COLO668 (cell line): ENCODE measurements at regions not wholly inside any gene's neighbourhood (a gene's known extent, or its start where the extent isn't known, plus 50 kb on each side); places are given as distances from the start of the nearest gene placed in this dataset.
"Not testable (repeated sequence)": the region's sequence is repeated elsewhere in the genome, so short reads cannot be mapped to it uniquely, and the experiment has no call there.

ENCODE experiments used
- DNase-seq: peaks from one replicate; lab custom pipeline; 2025; ENCODE audit not compliant: unreplicated experiment; lab: John Stamatoyannopoulos, UW

DNA sequence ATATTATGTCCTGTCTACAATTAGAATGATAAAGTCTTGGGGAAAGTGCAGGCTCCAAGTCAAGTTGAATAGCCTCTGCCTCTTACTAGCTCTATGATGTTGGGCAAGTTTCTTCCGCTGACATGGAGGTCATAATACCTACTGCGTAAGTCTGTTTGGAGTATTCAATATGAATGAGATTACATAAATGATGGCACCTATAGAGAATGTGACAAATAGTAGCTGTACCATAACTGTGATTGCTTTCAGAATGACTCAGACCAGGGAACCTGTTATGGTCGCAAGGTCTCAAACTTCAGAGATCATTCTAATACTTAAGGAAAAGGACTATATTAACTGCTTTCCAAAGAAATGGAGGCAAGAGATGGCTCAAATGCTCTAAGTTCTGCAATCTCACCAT is 94.0 kb upstream of the ABCA1 start:
- no peak for DNase-seq

DNA sequence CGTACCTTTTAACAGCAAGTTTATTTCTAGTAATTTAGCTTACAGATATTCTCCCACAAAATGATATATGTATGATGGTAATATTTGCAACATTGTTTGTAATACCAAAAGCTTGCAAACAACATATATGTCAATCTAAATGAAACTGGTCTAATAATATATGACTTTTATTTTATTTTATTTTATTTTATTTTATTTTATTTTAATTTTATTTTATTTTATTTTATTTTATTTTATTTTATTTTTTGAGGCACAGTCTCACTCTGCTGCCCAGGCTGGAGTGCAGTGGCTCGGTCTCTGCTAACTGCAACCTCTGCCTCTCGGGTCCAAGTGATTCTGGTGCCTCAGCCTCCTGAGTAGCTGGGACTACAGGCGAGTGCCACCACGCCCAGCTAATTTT is 94.6 kb upstream of the ABCA1 start:
- DNase-seq, result not testable (repeated sequence)

DNA sequence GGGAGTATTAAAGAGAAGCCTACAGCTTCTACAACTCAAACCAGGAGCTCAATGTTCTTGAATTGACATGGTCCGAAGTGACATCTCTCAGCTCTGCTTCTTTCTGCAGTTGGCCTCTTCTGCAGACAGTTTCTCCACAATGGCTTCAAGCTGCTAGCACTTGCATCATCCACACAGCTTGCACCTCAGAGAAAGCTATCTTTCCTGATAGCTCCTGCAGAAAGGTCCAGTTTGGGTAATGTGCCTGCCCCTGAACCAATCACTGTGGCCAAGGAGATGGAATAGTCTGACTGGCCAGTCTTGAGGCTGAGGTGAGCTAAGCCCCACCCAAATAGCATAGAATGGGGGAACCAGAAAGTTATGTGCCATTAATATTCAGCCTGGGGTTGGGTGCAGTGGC is 95.8 kb upstream of the ABCA1 start:
- DNase-seq, result no peak

DNA sequence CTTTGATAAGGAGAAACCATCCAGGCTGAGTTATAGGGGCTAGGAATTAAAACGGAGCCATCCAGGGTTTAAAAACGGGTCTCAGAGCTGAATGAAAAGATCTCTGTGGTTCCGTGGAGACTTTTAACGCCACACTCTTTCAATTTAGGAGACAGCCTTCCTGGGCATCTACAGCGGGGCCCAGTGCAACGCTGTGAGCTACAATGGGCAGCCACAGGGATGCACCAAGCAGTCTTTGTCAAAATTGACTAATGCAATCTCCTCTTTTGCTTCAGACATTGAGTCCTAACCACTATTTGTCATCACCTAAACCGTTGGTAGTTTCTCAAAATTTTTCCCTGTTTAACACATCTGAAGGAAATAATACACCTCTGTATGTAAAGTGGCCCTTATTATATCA is 96.6 kb upstream of the ABCA1 start:
- no peak for DNase-seq

DNA sequence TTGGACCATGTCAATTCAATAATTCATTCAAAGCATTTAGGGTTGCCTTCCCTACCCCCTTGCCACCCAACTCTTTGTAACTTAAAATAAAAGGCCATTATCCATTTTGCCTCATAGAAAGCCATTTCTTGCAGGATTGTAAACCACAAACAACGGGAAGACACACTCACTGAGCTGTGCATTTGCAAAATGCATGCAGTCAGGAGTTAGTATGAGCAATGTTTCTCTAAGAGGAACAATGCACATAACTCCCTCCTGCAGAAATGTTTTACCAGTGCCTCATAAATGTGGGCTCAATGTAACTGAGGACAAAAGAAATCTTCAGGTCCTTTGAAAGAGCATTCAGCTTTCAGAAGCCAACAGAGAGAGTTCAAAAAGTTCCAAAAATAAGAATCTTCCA is 98.5 kb upstream of the ABCA1 start:
- no peak for DNase-seq

DNA sequence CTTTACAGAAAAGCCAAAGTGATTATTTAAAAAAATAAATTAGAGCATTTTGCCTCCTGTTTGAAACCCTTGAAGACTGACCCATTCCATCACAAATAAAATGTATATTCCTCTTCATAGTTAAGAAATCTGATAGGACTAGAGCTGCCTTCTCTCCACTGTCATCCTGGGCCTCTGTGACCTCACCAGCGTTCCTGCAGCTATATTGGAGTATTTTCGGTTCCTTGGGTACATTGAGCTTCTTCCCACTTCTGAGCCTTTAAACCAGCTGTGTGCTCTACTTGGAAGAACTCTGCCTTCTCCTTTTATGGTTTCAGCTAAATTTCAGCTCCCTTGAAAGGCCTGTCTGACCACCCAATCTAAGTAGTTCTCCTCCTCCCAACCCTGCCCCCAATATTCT is 99.1 kb upstream of the ABCA1 start:
- no peak for DNase-seq

DNA sequence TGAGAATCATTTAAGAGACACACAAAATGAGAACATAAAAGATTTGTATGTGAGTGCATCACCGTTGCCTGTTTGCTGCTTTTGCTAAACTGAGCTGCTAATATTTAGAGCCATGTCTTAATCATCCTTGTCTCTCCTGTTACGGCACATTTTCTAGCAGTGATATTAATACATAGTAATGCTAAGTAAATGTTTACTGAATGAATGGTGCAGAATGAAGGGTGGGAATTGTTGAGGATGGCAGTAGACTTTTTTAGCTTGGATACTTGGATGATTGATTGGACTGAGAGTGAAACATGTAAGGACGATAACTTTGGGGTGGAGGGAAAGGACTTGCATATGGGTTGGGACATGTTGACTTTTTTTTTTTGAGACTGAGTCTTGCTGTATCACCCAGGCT is 102.3 kb upstream of the ABCA1 start:
- no peak for DNase-seq

DNA sequence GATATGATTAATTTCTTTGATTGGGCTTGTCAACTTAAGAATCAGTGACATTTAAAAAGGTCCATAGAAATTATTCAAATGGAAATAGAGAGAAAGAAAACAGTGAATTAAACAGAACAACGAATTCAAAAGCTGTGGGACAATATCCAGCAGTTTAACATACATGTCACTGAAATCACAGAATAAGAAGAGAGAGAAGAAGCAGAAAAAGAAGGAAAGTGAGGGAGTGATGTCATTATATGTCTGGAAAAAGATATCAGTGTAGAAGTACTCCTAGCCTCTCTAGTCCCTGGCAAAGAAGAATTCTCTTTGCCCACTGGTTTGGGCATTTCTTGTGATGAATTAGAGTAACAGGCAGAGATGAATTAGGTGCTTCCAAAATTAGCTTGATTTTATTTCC is 109.2 kb upstream of the ABCA1 start:
- DNase-seq, result no peak

DNA sequence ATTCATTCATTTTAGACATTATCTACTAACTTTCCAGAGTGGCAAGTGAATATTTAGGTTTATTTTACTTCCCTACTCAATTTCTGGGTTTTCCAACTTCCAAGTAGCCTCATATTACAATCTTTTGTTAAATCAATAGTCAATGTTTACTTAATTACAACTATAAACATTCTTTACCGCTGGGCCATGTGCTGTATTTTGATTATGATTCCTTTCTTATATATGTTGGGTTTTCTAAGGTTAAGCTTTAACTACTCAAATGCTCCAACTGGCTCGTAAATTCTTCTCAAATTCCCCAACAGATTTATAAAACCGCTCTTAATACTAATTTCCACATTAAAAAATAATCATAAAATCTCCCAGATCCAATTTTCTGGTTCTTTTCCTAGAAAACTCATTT is 110.1 kb upstream of the ABCA1 start:
- no peak for DNase-seq

DNA sequence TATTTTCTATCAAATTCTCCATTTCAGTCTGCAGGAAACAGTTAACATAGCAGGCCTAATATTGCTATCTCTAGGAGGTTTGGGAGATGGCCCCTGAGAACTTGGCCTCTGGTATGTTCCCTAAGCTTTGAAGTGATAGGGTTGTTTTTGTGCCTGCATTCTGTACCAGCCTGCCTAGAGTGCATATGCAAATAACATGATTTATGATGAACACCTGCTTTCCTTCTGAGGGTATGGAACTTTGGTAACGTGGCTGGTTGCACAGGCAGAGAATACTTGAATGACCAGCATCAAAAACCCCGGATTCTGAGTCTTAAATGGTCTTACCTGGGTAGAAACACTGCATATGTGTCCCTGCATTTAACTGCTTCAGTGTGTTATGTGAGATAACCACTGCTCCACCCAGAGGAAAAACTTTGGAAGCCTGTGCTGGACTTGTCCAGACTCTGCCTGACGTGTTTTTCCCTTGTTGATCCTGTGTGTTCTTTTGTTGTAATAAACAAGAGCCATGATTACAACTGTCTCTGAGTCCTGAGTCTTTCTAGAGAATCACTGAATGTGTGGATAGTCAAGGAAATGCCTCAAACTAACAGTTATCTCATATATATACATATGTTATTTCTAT is 111.3 kb upstream of the ABCA1 start:
- no peak for DNase-seq

DNA sequence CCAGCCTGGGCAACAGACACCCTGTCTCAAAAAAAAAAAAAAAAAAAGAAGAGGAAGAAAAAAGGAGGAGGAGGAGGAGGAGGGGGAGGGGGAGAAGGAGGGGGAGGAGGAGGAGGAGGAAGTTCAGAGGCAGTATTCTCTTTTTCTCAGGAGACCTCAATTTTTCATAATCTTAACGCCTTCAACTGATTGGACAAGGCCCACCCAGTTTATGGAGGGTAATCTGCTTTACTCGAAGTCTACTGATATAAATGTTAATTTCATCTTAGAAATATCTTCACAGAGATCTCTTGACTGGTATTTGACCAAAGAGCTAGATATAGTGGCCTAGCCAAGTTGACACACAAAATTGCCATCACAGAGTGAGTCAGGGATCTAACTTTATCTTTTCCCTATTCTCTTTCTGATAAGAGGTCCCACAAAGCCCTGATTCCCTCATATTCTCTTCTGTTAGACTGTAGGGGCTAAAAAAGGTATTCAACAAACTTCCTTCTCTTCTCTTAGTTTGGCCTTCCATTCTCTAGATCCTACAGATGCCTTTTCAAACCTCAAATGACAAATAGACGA is 115.5 kb upstream of the ABCA1 start:
- DNase-seq, result no peak

DNA sequence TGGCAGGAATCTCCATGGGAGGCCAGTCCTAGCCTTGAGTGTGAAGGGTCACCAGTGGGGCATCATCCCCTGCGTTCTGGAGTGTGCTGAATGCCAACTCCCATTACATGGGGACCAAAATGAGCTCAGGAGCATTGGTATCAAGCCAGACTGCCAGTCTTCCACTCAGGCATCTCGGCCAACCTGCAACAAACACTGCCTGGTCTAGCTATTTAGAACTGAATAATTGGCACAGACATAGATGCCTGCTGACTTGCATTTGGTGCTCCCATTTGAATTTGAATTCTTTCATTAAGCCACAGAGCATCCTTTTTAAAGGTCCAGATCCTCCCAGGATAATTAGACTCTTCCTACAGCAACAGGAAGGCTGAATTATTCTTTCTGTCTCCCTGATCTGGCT is 116.6 kb upstream of the ABCA1 start:
- no peak for DNase-seq

DNA sequence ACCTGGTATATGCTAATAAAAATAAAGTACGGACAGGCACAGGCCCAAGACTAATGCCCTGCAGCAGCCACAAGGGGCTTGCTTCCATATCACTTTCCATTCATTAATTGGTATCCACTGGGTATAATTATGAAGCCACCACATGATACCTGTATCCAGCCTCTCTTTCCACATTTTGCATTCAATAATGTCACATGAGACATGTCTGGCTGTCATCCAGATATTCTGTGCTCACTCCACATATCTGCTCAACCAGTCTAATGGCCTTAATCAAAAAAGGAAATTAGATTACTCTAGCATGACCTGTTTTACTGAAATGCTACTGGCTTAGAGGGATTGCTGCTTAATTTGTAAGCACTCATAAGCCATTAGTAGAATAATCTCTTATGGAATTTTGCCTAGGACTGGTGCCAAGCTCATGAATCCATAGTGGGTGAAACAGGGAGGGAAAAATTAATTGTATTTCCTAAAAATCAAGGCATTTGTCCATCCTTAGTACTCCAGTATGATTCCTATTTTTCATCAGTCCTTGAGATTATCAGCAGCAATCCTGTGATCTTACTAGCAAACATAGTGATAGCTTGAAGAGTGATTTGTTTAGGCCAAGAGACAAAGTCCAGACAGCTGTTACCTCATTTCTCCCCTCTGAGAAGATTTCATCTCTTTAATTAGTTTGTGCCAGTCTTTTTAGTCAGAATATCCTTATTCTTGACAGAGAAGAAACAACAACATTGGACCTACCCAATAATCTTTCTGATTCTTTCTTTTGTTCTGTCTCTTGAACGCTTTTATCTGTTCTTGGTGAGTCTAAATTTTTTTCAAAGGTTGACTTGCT is 119.2 kb upstream of the ABCA1 start:
- DNase-seq, result no peak

DNA sequence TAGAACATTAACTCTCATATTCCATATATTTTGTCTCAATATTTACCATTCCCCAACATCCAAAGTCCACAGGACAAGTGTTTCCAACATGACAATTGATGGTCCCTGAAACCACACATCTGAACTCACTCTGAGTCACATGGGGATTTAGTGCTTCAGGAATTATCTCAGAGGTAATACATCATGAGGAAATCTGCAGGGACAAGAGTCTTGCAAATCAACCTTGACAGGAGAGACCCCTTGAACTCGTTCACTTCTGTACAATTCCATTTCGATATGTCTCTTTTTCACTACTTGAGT is 119.7 kb upstream of the ABCA1 start:
- DNase-seq, result no peak

DNA sequence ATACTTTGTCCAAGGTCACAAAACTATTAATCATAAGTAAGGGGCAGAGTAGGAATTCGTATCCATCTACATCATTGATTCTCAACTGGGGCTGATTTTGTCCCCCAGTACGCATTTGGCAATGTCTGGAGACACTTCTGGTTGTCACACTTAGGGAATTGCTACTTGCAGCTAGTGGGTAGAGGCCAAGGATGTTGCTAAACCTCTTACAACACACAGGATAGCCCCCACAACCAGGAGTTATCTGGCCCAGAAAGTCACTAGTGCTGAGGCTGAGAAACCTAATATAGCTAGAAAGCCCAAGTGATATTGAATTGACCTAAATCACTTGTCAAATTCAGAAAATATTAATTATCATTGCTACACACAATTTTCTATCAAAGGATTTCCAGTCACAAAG is 120.4 kb upstream of the ABCA1 start:
- DNase-seq, result no peak

DNA sequence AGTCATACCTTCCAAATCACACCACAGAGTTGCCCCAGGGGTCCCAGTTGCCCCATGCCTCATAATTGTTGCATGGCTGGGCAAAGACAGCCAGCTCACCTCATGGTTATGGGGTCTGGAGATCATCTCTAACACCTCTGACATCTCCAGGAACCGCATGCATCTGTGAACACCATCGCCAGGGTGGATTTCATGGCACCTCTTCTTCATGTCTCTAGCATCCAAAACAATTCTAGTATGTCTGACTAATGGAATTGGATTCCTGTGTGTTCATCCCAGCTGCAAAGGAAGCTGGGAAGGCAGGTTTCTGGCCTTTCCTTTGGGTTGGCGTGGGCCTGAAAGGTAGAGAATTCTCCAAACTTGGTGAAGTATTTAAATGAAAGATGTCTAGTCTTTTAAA is 122.3 kb upstream of the ABCA1 start:
- DNase-seq, result no peak

DNA sequence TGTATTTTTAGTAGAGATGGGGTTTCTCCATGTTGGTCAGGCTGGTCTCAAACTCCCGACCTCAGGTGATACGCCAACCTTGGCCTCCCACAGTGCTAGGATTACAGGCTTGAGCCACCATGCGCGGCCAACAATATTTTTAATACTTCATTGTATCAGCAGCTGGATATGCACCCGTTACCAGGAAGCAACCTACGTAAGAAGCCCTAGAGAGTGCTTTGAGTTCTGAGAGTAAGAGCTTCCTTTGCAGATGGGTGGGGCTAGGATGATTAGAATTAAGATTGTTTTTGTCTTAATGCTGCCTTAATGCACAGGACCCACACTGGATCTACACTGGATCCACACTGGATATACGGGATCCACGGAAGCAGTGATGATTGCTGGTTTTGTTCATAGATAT is 123.9 kb upstream of the ABCA1 start:
- no peak for DNase-seq

DNA sequence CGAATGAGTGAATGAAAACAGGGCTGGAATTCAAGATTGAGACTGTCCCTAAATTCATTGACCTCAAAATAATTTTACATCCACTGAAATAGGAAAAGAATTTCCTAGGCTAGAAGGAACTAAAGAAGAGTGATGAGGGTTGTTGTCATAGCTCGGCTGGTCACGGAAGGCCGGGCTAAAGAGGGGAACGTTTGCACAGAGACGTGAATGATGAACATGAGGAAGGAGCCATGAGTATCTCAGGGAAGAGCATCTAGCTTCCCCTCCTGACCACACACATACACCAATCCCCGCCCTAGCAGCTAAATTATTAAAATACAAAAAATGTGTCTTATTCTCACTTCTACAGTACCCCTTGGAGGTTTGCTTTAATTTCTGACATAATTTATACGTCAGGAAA is 124.4 kb upstream of the ABCA1 start:
- DNase-seq, result no peak

DNA sequence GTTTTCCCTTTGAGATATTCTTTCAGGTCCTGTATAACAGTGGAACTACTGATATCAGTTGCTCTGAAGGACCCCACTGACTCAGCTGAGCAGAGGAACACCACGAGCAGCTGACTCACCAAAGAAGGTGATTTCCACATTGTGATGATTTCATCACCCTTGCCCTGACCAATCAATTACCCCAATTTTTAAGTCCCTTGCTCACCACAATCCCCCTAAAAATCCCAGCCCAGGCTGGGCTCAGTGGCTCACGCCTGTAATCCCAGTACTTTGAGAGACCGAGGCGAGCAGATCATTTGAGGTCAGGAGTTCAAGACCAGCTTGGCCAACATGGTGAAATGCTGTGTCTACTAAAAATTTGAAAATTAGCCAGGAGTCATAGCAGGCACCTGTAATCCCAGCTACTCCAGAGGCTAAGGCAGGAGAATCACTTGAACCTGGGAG is 125.3 kb upstream of the ABCA1 start:
- DNase-seq, result no peak

DNA sequence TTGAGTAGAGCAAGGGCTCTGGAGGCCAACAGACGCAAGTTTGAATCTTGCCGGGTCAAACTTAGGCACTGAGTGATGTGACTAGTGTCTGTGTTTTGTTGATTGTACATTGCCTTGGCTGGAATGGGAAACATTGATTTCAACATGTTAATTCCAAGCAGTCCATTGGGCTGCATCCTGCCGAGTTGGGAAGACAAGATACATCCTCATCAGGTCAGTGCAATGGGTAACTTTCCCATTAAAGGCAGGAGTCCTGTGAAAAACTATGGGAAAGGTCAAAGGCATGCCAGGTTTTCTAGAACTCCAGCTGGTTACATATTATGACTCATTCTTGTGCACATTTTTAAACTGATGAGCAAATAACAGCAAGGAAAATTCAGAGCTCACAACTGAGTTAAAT is 126.5 kb upstream of the ABCA1 start:
- DNase-seq, result no peak

DNA sequence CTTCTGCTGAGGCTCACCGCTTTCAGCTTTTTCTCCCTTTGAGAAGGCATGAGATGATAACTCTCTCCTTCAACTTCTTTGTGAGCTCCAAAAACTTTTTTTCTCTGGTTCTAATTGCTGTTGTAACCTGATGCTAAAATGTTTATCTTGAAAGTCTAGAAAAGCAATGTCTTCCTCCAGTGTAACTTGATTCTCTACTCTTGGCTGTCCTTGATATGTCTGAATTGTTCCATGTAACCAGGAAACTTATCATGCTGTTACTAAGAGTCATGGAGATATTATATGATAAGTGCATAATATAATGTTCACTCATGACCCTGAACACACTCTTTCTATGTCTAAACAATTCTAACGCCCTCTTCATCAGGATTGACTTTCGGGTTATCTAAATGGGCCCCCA is 128.0 kb upstream of the ABCA1 start:
- no peak for DNase-seq

DNA sequence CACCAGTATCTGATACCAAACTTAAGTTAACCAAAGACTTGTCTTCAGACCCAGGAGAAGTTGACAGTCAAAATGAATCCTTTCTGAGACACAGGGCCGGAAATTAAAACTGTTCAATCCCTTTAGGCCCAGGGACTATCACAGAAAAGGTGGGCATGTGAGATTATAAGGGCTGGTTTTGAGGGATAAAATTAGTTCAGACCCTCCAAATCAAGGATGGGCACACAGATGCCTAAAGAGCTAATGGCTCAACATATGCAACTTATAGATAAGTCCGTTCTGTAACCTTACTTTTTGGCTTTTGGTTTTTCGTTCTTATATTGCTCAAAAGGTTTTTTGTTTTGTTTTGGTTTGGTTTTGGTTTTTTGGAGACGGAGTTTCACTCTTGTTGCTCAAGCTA is 129.6 kb upstream of the ABCA1 start:
- DNase-seq, result no peak

DNA sequence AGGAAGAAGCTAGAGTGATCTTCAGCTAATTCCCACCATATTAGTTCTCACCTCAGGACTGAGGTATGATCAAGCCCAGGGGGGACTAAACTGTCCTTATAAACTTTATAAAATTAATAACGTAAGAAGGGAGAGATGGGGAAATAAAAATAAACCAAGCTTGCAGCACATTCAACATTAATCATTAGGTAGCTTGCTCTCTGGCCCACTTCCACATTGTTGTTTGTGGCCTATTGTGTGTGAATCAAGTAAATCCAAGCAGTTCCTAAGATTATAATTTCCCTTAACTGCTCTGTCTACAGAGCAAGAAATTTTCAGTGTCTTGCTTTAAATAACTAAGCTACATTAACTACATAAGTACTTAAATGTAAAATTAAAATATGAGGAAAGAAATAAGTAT is 131.3 kb upstream of the ABCA1 start:
- no peak for DNase-seq
